Spleen (tissue), 7 donors: ENCODE measurements at regions not wholly inside any gene's neighbourhood (a gene's known extent, or its start where the extent isn't known, plus 50 kb on each side); places are given as distances from the start of the nearest gene placed in this dataset.

Experiments used
- POLR2AphosphoS5 ChIP-seq, 3 donors: sonication (generic); formaldehyde crosslinking; IDR thresholded peaks; one replicate each; pipeline ENCODE4 v1.5.1; 2017; ENCODE audit warnings: antibody characterized with exemption in 3 of 3
- TF ChIP-seq, protein P1 (sequence below), 11 experiments: fragments of 200-600 bp in 7 of 11; fragments of 450-650 bp in 4 of 11; sonication (generic) in 4 of 11; IDR thresholded peaks in 8 of 11; conservative IDR thresholded peaks in 3 of 11; 1 replicate in 7 of 11; 2 replicates in 4 of 11; pipeline versions ENCODE4 v1.4.0 to v1.8.0; 2016 to 2021; ENCODE audit warnings: antibody characterized with exemption in 11 of 11, inconsistent platforms in 4 of 11, mild to moderate bottlenecking in 1 of 11
- donor health status: DM: no; HTN: no; CAD: no; lungs with moderate emphysema.
- donor health status: DM: no; HTN: no; CAD: no.
- donor health status: DM: no; HTN: no; CAD: no.

DNA sequence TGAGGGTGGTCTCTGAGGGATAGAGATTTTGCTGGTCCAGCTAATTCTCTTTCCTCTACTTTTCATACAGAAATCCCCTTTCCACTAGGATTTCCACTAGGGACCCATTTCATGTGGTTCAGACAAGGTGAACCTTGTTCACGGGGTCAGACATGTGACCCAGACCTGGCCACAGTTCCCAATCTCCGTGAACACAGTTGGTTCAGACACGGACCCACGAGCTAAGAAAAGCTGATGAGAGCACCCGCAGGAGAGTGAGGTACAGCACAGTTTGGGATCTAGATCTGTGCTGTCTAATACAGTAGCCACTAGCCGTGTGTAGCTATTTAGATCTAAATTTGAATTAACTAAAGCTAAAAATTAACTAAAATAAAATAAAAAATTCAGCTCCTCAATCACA is 88.1 kb downstream of the AXIN2 start:
- TF ChIP-seq POLR2AphosphoS5 (IDR thresholded peaks at IDR 0.05), result no peak
- TF ChIP-seq, protein P1, sequence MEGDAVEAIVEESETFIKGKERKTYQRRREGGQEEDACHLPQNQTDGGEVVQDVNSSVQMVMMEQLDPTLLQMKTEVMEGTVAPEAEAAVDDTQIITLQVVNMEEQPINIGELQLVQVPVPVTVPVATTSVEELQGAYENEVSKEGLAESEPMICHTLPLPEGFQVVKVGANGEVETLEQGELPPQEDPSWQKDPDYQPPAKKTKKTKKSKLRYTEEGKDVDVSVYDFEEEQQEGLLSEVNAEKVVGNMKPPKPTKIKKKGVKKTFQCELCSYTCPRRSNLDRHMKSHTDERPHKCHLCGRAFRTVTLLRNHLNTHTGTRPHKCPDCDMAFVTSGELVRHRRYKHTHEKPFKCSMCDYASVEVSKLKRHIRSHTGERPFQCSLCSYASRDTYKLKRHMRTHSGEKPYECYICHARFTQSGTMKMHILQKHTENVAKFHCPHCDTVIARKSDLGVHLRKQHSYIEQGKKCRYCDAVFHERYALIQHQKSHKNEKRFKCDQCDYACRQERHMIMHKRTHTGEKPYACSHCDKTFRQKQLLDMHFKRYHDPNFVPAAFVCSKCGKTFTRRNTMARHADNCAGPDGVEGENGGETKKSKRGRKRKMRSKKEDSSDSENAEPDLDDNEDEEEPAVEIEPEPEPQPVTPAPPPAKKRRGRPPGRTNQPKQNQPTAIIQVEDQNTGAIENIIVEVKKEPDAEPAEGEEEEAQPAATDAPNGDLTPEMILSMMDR (IDR thresholded peaks at IDR 0.05 in 8 of 11, conservative IDR thresholded peaks at IDR 0.05 in 3 of 11), result no peak
